GM18519 (cell line): ENCODE measurements at regions not wholly inside any gene's neighbourhood (a gene's known extent, or its start where the extent isn't known, plus 50 kb on each side); places are given as distances from the start of the nearest gene placed in this dataset.
A peak's percentile ranks its signal among the peaks of the same experiment; 100 is the strongest.

Experiments used
- ATAC-seq: cut with Tn5 transposase; IDR thresholded peaks from one replicate; pipeline ENCODE4 v1.9.1; 2021; ENCODE audit warnings: mild to moderate bottlenecking, moderate library complexity; ENCODE audit not compliant: unreplicated experiment, low FRiP score

DNA sequence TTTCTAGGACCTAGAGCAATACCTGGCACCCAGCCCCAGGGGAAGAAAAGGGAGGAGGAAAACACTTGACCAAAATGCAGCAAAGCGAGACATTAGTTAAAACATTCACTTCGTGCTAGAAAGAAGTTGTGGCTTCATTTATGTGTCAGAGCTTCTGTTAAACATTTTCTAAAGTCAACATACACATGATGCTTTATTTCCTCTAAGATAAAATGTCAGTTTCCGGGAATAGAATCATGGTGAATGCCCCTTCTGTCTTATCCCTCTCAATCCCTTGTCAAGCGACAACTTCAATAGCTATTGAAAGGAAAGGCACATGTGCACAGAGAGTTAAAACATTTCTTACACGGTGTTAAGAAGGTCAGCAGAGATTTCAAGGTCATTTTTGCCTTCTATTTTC lies 404.6 kb upstream of the CWC22 start:
- no peak for ATAC-seq

DNA sequence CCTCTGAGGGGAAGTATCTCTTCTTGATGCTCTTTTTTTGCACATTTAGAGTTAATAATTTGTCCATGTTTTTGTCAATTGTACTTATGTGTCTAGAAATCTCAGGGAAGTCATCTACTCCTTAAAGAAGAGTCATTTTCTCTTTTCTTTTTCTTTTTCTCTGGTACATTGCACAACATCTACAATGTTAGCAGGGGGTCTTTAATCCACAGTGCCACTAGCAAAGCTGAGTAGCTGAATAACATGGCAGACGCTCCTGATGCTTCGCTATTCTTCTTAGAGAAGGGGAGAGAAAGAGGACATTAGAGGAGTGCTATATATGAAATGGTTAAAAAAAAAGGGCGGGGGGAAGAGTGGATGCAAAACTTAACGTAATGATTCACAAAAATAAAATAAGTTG lies 399.6 kb upstream of the CWC22 start:
- no peak for ATAC-seq

- ATAC-seq = no peak
Measured at GRCh38 chr2:180405520-180405919, 398.4 kb upstream of the CWC22 start.

GRCh38 chr2:180394305-180394704 lies 387.2 kb upstream of the CWC22 start:
- ATAC-seq = no peak

DNA sequence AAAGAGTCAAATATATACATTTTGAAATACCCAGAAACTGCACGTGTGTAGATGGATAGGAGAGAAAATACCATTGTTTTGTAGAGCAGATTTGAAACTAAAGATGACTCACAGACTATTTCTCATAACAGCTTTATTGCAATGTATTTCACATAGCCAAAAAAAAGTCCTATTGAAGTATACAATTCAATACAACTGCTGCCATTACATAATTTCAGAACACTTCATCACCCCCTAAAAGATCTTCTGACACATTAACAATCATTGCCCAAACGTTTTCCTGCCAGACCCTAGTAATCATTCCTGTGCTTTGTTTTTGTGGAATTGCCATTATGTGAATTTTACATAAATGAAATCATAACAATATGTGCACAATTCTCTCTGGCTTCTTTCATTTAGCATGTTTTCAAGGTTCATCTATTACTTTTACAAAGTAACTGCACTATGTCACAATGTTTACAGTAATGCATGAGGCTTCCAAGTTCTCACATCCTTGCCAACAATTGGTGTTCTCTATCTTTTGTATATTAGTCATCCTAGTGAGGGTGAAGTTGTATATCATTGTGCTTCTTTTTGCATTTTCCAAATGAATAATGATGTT lies 378.6 kb upstream of the CWC22 start:
- no peak for ATAC-seq

DNA sequence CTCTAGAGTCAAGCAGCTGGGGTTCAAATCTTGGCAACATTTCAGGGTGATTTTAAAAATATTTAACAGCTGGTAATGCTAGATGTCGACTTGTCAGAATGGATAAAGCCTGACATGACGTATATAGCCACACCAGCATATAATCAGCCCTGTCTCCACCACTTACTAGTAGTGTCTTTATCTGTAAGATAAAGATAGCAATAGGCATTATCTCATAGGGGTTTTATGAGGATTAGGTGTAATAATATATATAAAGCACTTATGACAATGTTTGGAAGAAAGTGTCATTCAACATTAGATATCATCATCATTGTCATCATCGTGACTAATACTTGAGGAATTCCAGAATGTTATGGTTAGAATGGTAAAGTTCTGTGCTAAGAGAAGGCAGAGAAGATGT lies 369.0 kb upstream of the CWC22 start:
- no peak for ATAC-seq

- ATAC-seq = no peak
Measured at GRCh38 chr2:180374502-180375281, 367.6 kb upstream of the CWC22 start.

- no peak for ATAC-seq
Measured at GRCh38 chr2:180370511-180371205, 363.6 kb upstream of the CWC22 start.

DNA sequence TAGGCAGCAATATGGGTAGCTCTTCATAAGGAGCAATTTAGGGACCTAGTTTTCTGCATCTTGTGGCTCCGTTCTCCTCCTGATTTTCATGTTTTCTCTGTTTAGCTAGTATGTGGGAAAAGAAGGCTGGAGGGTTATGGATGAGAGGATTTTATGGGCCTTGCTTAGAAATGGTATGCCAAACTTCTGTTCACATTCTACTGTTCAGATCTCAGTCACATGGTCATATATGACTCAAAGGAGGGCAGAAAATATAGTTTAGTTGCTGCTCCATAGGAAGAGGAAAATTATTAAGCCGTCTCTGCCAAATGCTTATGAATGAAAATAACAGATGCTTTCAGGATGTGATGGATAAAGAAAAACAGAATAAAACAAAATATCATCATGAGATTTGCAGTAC lies 361.8 kb upstream of the CWC22 start:
- no peak for ATAC-seq

- ATAC-seq = no peak
Measured at GRCh38 chr2:180367815-180368214, 360.7 kb upstream of the CWC22 start.

GRCh38 chr2:180366481-180366880 lies 359.4 kb upstream of the CWC22 start:
- no peak for ATAC-seq

DNA sequence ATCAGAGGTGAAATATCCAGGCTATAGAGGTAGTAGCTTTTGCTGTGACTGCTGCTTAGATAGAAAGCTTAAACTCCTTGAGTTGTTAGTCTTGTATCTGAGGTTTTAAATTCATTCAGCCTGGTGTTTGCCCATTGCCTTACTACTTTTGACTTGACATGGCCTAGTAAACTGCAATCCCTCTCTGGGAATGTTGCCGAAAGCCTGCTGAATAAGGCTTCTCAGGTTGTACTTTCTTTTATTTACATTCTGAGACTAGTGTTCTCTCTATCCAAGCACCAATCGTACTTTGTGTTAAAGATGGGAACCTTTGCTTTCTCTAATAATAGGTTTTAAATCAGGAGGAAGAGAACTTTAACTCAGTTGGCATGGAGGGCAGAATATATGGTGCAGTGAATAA lies 357.6 kb upstream of the CWC22 start:
- ATAC-seq = no peak

- peak; percentile 27 for ATAC-seq
Measured at GRCh38 chr2:180360283-180360618, 353.2 kb upstream of the CWC22 start.

DNA sequence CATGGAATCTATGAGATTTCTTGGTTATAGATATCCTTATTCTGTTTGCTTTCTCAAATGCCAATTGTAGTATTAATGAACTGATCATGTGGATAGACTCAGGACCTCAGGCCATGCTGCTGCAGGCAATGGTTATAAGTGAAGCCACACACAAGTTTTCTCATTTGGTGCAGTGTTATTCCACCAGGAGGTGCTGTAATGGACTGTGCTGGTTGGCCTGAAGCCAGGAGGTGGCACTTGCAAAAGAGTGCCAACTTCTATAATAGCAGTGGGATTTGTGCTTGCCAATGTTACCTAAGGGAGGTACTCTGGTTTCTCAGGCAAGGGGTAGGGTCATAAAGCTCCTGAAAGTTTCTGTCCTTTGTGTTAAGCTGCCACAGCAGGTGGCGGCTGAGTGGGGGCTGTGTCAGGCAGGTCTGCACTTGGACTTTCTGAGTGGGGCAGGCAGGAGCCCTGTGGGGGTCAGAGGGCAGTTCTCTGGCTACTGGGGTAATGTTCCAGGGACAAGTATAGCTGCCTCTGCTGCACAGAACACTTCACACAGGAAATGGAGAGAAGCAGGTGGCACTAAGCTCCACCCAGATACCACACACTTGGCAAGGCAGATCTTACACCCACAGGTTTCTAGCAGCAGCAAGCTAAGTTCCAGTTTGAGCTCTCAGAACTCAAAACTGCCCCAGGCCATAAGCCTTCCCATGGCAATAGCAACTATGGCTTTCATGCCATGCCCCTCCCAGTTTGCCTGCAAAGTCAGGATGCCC lies 352.6 kb upstream of the CWC22 start:
- ATAC-seq = peak; percentile 93

DNA sequence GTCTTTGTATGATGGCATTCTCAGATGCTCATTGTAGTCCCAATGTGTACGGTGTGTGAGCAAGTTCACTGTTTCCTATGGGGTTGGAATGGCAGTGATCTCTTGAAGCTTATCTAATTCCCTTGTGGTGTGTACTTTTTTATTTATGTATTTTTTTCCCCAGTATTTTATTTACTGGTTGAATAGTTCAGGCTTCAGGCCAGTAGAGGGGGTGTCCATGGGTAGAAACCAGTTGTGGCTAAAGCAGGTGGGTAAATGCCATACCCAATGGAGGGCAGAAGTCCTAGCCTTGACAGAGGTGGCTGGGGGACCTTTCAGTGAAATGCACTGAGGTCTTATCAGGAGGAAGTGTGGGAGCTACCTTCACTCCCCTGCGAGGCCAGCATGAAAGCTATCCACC lies 351.4 kb upstream of the CWC22 start:
- no peak for ATAC-seq

DNA sequence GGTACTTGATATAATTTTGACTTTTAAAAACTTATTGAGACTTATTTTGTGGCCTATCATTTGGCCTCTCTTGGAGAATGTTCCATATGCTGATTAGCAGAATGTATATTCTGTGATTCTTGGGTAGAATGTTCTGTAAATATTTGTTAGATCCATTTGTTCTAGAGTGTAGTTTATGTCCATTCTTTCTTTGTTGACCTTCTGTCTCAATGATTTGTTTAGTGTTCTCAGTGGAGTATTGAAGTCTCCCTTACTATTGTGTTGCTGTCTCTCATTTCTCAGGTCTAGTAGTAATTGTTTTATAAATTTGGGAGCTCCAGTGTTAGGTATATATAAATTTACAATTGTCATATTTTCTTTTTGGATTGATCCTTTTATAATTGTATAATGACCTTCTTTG lies 349.6 kb upstream of the CWC22 start:
- ATAC-seq = no peak

DNA sequence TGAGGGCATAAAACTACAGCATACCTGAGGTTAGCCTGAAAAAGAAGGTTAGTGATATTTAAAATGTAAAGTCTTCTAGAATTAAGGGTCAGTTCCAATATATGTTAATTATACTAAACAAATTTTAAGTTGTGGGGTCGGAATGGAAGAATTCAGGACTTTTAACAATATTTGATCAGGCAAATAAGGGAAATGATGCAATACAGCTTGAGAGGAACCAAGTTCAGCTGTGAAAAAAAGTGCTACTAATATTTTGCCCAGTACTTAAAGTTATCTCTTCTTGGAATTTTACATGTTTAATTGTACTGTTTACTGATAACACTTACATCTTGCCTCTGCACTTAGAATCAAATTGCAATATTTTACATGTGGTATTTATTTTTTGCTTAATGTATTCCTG lies 345.5 kb upstream of the CWC22 start:
- no peak for ATAC-seq

- ATAC-seq = no peak
Measured at GRCh38 chr2:180349809-180350208, 342.7 kb upstream of the CWC22 start.

DNA sequence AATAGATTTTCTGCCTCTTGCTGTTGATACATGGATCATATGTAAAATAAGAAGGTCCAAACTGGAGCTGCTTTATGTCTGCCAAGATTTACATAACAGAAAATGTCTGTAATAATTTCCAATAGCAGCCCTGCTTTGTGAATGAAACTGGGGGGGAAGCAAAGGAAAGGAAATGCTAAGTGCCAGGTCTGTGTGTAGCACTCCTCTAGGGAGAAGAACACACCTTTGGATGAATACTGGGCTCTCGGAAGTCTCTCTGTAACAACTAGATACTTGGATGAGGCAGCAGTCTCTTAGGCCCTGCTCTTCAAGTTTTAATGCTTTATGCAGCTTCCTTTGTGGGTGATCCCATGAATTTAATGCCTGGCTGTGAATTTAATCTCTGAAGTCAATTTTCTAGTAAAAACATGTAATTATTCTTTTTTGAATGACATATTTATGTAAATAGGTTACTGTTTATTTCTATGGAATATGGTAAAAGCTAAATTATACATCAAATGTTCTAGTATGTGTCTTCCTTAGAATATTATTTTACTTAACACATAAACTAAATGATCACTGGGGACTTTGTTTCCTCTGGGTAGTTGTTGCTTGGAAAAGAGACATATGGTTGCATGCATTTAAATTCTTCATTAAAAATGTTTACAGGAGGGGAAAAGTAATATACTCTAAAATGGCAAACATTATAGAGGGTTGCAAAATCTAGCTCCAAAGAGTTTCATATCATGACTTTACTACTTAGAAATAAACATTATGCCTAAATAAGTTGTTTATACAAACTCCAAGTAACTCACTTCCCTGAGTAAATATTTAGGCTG lies 336.6 kb upstream of the CWC22 start:
- ATAC-seq = no peak

DNA sequence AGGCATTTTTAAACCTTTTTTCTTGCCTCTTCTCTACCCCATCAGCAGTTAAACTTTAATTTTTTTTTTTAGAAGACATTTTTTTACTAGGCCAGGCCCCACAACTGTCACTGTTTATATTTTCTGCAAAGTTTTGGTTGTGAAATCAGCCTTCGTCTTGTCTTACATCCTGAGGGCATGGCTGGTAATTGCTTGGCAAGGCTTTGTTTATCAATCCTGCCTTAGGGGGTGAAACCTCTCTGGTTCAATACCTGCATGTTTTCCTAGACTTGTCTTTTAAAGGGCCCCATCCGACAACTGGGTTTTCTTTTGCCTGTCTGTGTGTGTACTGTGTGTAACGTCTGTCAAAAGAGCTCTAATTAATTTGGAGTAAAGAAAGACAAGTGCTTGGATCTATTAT lies 330.0 kb upstream of the CWC22 start:
- ATAC-seq = no peak
